ENCODE measurements at regions not wholly inside any gene's neighbourhood (a gene's known extent, or its start where the extent isn't known, plus 50 kb on each side); places are given as distances from the start of the nearest gene placed in this dataset.

DNA sequence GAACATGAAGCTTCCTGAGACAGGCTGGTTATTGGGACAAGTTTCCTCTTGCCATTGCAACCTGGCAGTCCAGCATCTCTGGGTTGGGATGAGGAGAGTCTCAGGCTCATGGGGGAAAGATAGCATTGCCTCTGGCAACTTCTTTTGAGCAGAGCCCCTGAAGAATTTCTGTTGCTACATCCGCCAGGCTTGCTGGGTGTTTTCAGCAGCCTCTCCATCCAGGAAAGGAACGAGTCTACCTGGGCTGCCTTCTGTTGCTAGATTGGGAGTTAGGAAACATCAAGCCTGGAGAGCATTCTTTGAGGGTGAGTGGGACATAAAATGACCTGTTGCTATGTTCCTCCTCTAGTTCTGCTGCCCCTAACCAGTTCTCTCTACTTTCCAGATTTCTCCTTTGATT lies 313.5 kb downstream of the RFPL4B start:
- no peak overlapping the region for H2AFZ ChIP-seq (ENCODE audit: low read depth, low read length)
- DNase-seq (ENCODE audit: low read depth): no peak
- no peaks in the 10 kb centered on the region for H3K79me2 ChIP-seq (ENCODE audit: insufficient read depth, low read length)
- Mint-ChIP-seq H3K36me3 (ENCODE audit: low read depth, unreplicated experiment) (no peaks in the 10 kb centered on the region), H3K4me3 (ENCODE audit: unreplicated experiment) (no peak overlapping the region), H3K27ac (ENCODE audit: unreplicated experiment) (no peak overlapping the region), H3K4me1 (ENCODE audit: low read depth, unreplicated experiment) (peaks cover 5% of the 10 kb centered on the region), H3K27me3 (ENCODE audit: low read depth, unreplicated experiment) (no peaks in the 10 kb centered on the region), H3K9me3 (ENCODE audit: unreplicated experiment) (no peaks in the 10 kb centered on the region)
- no peak overlapping the region for H3K4me2 ChIP-seq (ENCODE audit: low read length)
- no peak for FAIRE-seq
- TF ChIP-seq, protein P1, sequence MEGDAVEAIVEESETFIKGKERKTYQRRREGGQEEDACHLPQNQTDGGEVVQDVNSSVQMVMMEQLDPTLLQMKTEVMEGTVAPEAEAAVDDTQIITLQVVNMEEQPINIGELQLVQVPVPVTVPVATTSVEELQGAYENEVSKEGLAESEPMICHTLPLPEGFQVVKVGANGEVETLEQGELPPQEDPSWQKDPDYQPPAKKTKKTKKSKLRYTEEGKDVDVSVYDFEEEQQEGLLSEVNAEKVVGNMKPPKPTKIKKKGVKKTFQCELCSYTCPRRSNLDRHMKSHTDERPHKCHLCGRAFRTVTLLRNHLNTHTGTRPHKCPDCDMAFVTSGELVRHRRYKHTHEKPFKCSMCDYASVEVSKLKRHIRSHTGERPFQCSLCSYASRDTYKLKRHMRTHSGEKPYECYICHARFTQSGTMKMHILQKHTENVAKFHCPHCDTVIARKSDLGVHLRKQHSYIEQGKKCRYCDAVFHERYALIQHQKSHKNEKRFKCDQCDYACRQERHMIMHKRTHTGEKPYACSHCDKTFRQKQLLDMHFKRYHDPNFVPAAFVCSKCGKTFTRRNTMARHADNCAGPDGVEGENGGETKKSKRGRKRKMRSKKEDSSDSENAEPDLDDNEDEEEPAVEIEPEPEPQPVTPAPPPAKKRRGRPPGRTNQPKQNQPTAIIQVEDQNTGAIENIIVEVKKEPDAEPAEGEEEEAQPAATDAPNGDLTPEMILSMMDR (IDR thresholded peaks at IDR 0.05; ENCODE audit: insufficient read depth, low read depth, low read length): no peak
- no peak for TF ChIP-seq EZH2 (IDR thresholded peaks at IDR 0.05; ENCODE audit: insufficient read depth, low read length)
- H3K9ac ChIP-seq (ENCODE audit: low read length): no peak overlapping the region
- no peaks in the 10 kb centered on the region for H4K20me1 ChIP-seq (ENCODE audit: insufficient read depth, low read length)
- H3K27me3 ChIP-seq (ENCODE audit: insufficient read depth, low read length): no peaks in the 10 kb centered on the region
- no peaks in the 10 kb centered on the region for H3K4me1 ChIP-seq (ENCODE audit: insufficient read depth, low read length)
- H3K9me3 ChIP-seq (ENCODE audit: insufficient read depth, low read depth, low read length): no peaks in the 10 kb centered on the region
- H3K27ac ChIP-seq (ENCODE audit: low read depth, low read length): no peak overlapping the region
- H3K4me3 ChIP-seq (ENCODE audit: insufficient read depth, low read depth, low read length): no peak overlapping the region
- no peaks in the 10 kb centered on the region for H3K36me3 ChIP-seq (ENCODE audit: insufficient read depth, low read length)

DNA sequence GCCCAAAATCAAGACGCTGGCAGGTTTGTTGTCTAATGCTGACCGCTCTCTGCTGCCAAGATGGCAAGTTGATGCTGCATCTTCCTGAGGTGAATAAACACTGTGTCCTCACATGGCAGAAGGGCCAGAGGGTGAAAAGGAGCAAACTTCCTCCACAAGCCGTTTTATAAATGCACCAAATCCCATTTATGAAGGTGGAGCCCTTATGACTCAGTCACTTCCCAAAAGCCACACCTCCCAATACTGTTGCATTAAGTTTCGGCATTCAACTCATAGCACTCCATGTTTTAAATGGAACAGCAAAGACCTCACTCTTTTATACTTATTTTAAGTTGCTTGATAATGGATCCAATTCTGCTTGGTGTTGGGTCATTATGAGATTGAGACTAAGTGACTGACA lies 316.6 kb downstream of the RFPL4B start:
- H3K9me3 ChIP-seq (ENCODE audit: insufficient read depth, low read depth, low read length): no peaks in the 10 kb centered on the region
- no peak overlapping the region for H3K4me2 ChIP-seq (ENCODE audit: low read length)
- DNase-seq (ENCODE audit: low read depth): no peak
- H3K27me3 Mint-ChIP-seq (ENCODE audit: low read depth, unreplicated experiment): no peaks in the 10 kb centered on the region
- H3K9me3 Mint-ChIP-seq (ENCODE audit: unreplicated experiment): peaks cover 2% of the 10 kb centered on the region
- no peak overlapping the region for H2AFZ ChIP-seq (ENCODE audit: low read depth, low read length)
- no peak for FAIRE-seq
- TF ChIP-seq, protein P1 (IDR thresholded peaks at IDR 0.05; ENCODE audit: insufficient read depth, low read depth, low read length): no peak
- TF ChIP-seq EZH2 (IDR thresholded peaks at IDR 0.05; ENCODE audit: insufficient read depth, low read length): no peak
- peaks cover 9% of the 10 kb centered on the region for H3K4me1 Mint-ChIP-seq (ENCODE audit: low read depth, unreplicated experiment)
- no peak overlapping the region for H3K27ac ChIP-seq (ENCODE audit: low read depth, low read length)
- no peaks in the 10 kb centered on the region for H3K36me3 Mint-ChIP-seq (ENCODE audit: low read depth, unreplicated experiment)
- no peaks in the 10 kb centered on the region for H3K36me3 ChIP-seq (ENCODE audit: insufficient read depth, low read length)
- H3K4me3 ChIP-seq (ENCODE audit: insufficient read depth, low read depth, low read length): no peak overlapping the region
- no peak overlapping the region for H3K9ac ChIP-seq (ENCODE audit: low read length)
- H3K79me2 ChIP-seq (ENCODE audit: insufficient read depth, low read length): no peaks in the 10 kb centered on the region
- H4K20me1 ChIP-seq (ENCODE audit: insufficient read depth, low read length): no peaks in the 10 kb centered on the region
- no peaks in the 10 kb centered on the region for H3K4me1 ChIP-seq (ENCODE audit: insufficient read depth, low read length)
- no peak overlapping the region for H3K27ac Mint-ChIP-seq (ENCODE audit: unreplicated experiment)
- no peak overlapping the region for H3K4me3 Mint-ChIP-seq (ENCODE audit: unreplicated experiment)
- H3K27me3 ChIP-seq (ENCODE audit: insufficient read depth, low read length): no peaks in the 10 kb centered on the region

GRCh38 chr6:112665114-112665513 lies 318.0 kb downstream of the RFPL4B start:
- no peaks in the 10 kb centered on the region for H3K4me1 ChIP-seq (ENCODE audit: insufficient read depth, low read length)
- H3K27me3 ChIP-seq (ENCODE audit: insufficient read depth, low read length): no peaks in the 10 kb centered on the region
- no peak overlapping the region for H2AFZ ChIP-seq (ENCODE audit: low read depth, low read length)
- no peak overlapping the region for H3K27ac ChIP-seq (ENCODE audit: low read depth, low read length)
- no peaks in the 10 kb centered on the region for H3K79me2 ChIP-seq (ENCODE audit: insufficient read depth, low read length)
- DNase-seq (ENCODE audit: low read depth) (peak; percentile 64), FAIRE-seq (no peak)
- H3K9me3 ChIP-seq (ENCODE audit: insufficient read depth, low read depth, low read length): no peaks in the 10 kb centered on the region
- no peak overlapping the region for H3K9ac ChIP-seq (ENCODE audit: low read length)
- H3K4me2 ChIP-seq (ENCODE audit: low read length): no peak overlapping the region
- Mint-ChIP-seq H3K27ac (ENCODE audit: unreplicated experiment) (no peak overlapping the region), H3K4me1 (ENCODE audit: low read depth, unreplicated experiment) (peaks cover 9% of the 10 kb centered on the region), H3K9me3 (ENCODE audit: unreplicated experiment) (peaks cover 2% of the 10 kb centered on the region), H3K36me3 (ENCODE audit: low read depth, unreplicated experiment) (no peaks in the 10 kb centered on the region), H3K27me3 (ENCODE audit: low read depth, unreplicated experiment) (no peaks in the 10 kb centered on the region), H3K4me3 (ENCODE audit: unreplicated experiment) (no peak overlapping the region)
- no peak overlapping the region for H3K4me3 ChIP-seq (ENCODE audit: insufficient read depth, low read depth, low read length)
- H3K36me3 ChIP-seq (ENCODE audit: insufficient read depth, low read length): no peaks in the 10 kb centered on the region
- TF ChIP-seq EZH2 (IDR thresholded peaks at IDR 0.05; ENCODE audit: insufficient read depth, low read length): no peak
- TF ChIP-seq, protein P1 (IDR thresholded peaks at IDR 0.05; ENCODE audit: insufficient read depth, low read depth, low read length): no peak
- H4K20me1 ChIP-seq (ENCODE audit: insufficient read depth, low read length): no peaks in the 10 kb centered on the region
